SKM-1 (cell line): ENCODE measurements at regions not wholly inside any gene's neighbourhood (a gene's known extent, or its start where the extent isn't known, plus 50 kb on each side); places are given as distances from the start of the nearest gene placed in this dataset.
"Not testable (repeated sequence)": the region's sequence is repeated elsewhere in the genome, so short reads cannot be mapped to it uniquely, and the experiment has no call there.

Source experiments
- DNase-seq: peaks from one replicate; lab custom pipeline; 2025; ENCODE audit not compliant: unreplicated experiment; lab: John Stamatoyannopoulos, UW

DNA sequence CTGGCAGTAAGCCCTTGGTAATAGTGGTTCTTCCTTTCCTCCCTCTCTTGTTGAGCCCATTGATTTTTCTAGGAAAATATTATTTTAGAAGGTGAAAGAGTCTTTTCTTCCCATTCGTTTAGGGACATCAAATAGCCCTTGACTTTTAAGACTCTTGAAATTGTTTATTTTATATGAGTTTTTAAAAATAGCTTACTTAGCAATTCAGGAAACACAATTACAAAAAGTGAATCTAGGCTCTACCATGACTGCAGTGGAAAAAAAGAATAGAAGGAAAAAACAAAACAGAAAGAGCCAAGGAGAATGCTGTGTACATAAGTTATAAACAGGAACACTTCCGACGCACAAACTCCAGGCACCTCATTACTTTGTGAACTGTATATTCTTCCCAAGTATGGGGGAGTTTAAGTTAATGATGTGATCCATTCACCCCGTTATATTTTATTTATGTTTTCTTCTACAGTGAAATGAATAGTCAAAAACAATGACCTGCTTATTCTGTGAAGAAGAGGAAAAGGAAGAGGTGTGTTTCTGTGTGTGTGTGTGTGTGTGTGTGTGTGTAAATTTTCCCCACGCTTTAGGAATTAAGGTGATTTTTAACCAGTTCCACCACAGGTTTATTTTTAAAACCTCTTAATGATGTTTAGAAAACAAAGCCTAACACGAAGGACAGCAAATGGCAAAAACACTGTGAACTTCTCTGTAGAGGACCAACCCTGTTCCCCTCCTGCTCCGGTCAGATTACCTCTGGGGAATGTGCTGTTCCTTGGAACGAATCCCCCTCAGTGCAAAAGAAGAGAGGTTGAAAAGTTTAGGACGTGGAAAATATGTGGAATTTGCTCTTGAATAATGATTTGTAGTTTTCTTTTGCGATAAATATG lies 266.3 kb downstream of the KLF5 start:
- no peak for DNase-seq

GRCh38 chr13:73323615-73324014 lies 264.8 kb downstream of the KLF5 start:
- DNase-seq = no peak

DNA sequence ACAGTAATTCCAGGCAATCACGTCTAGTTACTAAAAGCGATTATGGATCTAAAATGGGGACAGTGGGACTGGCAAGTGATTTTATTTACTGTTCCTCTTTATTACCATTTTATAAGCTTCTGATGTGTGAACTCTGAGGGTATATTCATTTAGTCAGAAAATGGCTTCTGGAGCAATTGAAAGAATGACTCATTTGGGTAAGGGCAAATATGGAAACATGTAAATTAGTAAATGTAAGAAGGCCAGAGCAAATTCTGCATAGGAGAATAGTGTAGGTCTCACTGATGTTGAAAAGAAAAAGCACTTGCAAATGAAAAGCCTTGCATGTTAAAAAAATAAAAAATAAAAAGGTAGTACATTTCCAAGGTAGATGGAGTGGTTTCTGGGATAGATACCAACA lies 262.2 kb downstream of the KLF5 start:
- no peak for DNase-seq

DNA sequence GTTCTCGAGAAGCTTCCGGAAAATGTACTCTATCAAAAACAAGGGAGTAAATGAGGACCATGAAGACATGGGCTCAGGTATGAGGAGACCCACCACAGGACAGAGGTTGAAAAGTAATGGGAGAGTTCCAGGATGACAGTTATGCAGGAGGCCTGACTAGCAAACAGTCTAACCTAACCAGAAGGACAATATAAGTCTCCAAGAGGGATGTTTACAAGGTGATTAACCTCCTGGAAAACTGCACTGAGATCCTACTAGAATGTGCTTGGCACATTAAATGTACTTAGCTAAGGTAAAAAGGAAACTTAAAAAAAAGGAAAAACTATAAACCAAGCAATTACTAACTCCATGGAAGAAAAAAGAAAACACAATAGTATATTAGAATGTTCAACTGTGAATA lies 258.3 kb downstream of the KLF5 start:
- DNase-seq = no peak

DNA sequence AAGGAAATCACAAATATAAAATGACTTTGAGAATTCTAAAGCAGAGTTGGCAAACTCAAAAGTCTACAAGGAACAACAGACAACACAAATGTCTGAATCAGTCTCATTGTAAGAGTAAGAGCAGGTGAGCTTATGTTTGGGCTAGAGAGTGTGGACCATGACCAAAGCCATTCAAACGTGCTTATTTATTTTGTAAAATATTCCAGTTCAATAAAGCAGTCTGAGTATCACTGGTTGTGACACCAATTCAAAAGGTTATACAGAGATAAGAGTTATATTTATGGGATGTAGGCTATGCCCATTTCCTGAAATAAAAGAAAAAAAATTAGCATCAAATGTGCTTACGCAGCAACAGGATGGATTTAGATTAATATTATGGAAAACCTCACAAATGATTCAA lies 251.6 kb downstream of the KLF5 start:
- DNase-seq = no peak

- no peak for DNase-seq
Observed at GRCh38 chr13:73307481-73307880, 248.7 kb downstream of the KLF5 start.

- DNase-seq = no peak
Observed at GRCh38 chr13:73306688-73307087, 247.9 kb downstream of the KLF5 start.

- DNase-seq = no peak
Observed at GRCh38 chr13:73304442-73304841, 245.6 kb downstream of the KLF5 start.

GRCh38 chr13:73303851-73304250 lies 245.0 kb downstream of the KLF5 start:
- no peak for DNase-seq

DNA sequence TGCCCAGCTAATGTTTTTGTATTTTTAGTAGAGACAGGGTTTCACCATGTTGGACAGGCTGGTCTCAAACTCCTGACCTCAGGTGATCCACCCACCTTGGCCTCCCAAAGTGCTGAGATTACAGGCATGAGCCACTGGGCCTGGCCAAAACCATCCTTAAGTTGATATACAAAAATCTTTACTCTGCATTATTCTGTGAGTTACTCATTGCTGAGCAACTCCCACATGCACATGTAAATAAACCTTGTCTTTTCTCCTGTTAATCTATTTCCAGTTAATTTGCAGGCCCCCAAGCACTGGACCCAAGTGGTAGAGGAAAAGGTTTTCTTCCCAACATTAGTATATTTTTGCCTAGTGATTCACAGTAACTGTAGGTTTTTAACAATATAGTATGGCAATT lies 242.8 kb downstream of the KLF5 start:
- DNase-seq = not testable (repeated sequence)

DNA sequence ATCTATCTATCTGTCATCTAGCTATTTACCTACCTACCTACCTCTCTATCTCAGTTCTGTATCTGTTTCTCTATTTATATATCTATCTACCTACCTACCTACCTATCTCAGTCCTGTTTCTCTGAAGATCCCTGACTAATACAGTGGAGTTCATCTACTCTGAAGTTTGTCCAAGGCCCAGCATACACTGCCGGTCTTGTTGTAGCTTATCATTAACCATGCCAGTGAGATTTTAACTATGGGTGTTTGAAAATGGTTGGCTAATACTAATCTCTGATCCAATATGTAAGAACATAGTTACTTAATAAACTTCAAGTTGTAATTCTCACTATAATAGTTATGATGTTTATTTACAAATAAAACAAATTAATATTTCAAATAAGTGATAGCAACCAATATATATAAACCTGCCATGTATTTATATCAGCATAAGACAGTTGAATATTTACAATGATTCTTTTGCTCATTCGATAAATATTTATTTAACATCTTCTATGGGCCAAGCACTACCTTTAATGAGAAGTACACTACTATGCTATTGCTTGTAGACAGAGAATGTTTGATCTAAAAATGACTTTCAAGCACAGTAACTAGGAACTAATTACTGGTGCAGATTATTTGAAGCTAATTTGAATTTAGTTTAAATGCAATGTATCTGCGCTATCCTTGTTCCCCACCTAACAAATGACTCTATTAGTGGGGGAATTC lies 242.1 kb downstream of the KLF5 start:
- no peak for DNase-seq

GRCh38 chr13:73299787-73300186 lies 241.0 kb downstream of the KLF5 start:
- no peak for DNase-seq

DNA sequence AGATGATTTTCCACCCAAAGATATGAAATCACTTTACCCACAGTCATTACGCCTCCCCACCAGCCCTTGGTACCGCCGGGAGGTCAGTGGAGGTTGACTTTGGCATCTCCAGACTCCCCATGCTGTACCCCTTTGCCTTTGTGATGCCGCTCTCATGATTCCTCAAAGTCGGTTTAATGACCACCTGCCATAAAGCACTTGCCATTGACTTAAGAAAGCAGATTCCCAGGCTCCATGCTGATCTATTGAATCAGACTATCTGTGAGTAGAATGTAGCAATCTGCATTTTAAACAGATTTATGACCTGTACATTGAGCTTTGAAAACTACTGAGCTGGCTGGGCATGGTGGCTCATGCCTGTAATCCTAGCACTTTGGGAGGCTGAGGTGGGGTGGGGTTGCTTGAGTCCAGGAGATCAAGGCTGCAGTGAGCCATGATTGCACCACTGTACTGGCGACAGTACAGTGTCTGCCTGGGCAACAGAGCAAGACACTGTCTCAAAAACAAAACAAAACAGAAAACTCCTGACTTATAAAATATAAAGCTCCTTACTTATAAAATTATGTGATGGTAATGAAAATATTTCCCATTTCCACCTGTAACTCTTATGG lies 235.2 kb downstream of the KLF5 start:
- DNase-seq = no peak

GRCh38 chr13:73292127-73292526 lies 233.3 kb downstream of the KLF5 start:
- DNase-seq = no peak

GRCh38 chr13:73290844-73291243 lies 232.0 kb downstream of the KLF5 start:
- DNase-seq = no peak

GRCh38 chr13:73288596-73288995 lies 229.8 kb downstream of the KLF5 start:
- DNase-seq = no peak

DNA sequence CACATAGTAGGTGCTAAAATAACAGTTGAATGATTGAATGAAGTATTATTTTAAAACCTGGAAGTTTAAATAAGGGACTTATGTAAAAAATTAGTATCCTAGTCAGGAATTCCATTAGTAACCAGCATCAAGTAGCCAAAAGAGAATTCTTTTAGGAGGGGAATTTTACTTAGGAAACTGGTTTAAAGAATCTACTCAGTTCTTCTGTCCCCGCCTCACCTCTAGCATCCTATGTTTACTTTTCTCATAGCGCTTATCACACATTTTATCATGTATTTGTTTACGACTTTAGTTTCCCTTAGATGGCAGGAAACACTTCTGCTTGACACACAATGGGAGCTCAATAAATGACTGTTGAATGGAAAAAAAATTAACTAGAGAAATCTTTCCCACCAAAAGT lies 229.0 kb downstream of the KLF5 start:
- DNase-seq = no peak

- no peak for DNase-seq
Observed at GRCh38 chr13:73286942-73287620, 228.3 kb downstream of the KLF5 start.

GRCh38 chr13:73286177-73286576 lies 227.4 kb downstream of the KLF5 start:
- no peak for DNase-seq

DNA sequence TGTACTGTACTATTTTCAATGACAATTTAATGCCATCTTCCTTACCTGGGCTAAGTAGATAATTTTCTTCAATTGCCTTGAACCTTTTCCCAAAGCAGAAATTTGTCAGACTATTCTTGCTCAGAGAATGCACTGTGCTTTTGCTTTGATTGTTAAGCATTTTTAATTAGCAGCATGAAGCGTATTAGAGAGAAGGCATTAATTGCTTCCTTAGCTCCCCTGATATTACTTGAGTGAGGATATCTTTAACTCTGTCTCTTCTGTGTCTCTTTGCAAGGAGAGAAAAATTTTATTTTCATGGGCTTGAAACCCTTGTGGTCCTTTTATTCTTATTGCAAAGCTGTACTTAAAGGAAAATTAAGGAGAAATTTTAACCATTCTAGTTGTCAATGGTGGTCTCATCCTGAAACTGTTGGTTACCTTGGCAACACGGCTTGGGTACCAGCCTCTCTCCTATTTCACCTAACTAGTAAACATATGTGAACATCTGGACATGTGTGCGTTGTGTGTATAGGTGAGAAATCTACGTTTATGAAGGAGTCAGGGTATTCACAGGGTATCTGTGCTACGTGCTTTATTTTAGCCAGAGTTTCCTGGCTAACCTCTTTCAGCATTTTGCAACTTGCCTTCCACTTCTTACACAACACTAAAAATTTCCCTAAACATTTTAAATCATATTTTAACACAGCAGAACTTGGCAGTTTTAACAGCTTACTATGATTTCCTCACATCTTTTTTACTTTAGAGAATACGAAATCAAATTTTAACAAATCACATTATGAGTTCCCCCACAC lies 225.5 kb downstream of the KLF5 start:
- DNase-seq = no peak

DNA sequence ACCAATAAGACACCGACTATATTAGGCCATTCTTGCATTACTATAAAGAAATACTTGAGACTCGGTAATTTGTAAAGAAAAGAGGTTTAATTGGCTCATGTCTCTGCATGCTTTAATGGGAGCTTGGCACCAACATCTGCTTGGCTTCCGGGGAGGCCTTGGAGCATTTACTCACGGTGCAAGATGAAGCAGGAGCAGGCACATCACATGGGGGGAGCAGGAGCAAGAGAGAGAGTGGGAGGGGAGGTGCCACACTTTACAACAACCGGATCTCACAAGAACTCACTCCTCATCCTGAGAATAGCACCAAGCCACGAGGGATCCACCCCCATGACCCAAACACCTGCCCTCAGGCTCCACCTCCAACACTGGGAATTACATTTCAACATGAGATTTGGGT lies 224.8 kb downstream of the KLF5 start:
- no peak for DNase-seq
